HG03060 (cell line): ENCODE measurements at regions not wholly inside any gene's neighbourhood (a gene's known extent, or its start where the extent isn't known, plus 50 kb on each side); places are given as distances from the start of the nearest gene placed in this dataset.
"Not testable (repeated sequence)": the region's sequence is repeated elsewhere in the genome, so short reads cannot be mapped to it uniquely, and the experiment has no call there.

Source experiments
- ATAC-seq: cut with Tn5 transposase; IDR thresholded peaks from one replicate; pipeline ENCODE4 v1.9.1; 2021; ENCODE audit warnings: low read depth, moderate number of reproducible peaks; ENCODE audit not compliant: unreplicated experiment

DNA sequence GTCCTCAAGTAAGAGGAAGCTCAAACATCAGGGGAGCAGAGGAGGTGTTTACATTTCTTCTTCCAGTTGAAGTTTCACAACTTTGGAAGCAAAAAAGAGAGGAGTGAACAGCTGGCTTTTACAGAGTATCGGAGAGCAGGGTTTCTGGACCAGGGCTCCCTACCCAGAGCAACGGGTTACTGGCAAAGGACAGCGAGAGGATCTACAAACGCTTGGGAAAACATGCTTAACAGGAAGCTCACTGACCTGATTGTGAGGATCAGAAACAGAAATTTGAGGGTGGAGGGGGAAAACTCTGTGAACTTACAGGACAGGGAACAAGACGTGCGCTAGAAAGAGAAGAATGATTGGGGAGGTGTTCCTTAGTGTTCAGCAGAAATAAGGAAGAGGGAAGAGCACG, 85.7 kb upstream of the TAB2 start:
- no peak for ATAC-seq

DNA sequence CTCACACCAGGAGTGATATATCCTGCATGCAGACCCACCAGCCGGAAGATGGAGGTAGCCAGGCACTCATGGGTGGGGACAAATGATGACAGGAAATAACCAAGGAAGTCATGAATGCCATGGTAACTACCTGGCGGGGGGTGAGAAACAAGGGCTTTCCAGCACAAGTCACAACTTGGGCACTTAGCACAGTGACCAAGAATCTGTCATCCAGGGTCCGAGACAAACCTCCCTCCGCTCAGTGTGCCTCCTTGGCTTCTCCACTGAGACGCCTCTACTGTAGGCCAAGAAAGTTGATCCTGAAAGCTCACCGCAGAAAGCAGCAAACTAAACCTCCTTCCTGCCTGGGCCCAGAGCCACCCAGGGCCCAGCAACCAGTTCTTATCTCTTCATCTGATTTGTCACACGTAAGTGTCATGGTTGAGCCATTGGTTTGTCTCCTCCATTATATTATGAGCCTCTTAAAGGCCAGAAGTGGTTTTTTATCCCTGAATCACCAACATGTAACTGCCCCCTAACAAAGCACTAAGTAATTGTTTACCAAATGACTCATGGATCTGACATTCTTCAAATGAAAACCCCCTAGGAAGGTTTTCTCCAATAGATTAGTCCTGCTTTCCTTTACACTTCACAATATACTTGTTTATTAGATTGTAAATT, 84.3 kb upstream of the TAB2 start:
- ATAC-seq = no peak

DNA sequence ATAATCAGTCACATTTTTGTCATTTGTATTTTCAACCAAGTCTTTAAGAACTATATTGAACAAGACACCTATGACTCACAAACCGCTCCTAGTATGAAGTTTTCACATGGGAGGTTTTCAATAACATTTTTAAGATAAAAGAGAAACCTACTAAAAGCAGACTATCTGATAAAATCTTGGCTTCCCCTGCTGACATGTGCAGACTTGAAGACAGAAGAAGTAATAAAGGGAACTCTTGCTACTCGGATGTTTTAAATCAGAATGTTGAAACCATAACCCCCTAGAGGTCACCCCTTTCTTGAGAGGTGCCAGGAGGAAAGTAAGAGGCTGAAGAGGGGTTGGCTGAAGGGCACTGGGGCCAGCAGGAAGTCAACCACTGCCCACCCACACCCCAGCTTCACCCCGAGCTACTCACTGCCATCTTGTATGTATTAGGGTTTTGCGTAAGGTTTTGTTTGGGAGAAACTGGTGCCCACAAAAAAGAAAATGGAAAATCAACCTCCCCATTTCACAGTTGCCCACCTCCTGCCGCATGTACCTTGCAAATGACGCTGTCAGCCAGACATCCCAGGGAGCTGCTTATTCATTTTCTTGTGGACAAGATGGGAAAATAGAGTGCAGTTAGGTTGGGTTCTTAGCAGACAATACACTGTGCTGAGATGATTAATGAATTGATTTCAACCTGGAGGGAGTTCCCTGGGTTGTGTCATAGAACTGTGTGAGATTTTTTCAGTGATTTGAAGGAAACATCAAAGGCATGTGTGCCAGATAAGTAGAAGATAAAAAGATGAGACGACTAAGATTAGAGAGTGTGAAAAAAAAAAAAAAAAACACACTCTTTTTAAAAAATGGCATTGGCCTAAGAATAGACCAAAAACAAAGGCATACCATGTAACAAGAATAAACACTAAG, 83.2 kb upstream of the TAB2 start:
- ATAC-seq = no peak

GRCh38 chr6:149235130-149235561, 82.4 kb upstream of the TAB2 start:
- ATAC-seq = peak; percentile 80

DNA sequence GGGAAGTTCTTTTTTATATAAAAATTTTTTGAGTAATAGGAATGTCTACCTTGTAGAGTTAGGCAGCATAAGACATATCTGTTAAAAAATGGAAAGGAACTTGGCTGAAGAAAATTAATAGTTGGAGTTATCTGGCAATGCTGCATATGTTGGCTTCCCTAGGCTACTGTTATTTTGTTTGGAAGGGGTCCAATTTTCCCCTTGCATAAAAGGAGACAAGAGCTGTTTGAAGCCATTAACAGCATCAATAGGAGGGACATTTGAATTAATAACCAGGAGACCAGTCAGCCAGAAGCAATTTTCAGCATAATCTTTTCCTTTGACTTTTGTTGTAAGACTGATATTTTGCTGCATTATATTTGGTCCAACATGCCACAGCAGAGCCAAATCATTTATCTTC, 80.9 kb upstream of the TAB2 start:
- ATAC-seq = no peak

DNA sequence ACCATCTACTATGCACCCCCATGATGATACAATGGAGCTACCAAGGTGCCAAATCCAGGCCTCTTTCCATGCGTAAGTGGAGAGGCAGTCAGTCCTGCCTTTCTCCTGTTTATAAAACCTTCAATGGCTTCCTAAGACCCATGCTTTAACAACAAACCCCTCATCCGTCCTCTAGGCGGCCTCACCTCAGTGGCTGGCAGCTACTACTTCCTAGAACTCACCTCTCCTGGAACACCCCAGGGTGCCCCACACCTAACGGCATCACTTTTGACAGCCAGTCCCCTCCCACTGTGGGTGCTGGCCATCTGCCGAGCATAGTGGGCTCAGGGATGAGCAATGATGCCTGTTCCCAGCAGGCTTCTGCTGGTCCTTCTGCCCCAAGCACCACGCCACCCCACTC, 80.0 kb upstream of the TAB2 start:
- ATAC-seq = no peak

- ATAC-seq = no peak
These were observed 77.8 kb upstream of the TAB2 start for GRCh38 chr6:149239573-149240209.

DNA sequence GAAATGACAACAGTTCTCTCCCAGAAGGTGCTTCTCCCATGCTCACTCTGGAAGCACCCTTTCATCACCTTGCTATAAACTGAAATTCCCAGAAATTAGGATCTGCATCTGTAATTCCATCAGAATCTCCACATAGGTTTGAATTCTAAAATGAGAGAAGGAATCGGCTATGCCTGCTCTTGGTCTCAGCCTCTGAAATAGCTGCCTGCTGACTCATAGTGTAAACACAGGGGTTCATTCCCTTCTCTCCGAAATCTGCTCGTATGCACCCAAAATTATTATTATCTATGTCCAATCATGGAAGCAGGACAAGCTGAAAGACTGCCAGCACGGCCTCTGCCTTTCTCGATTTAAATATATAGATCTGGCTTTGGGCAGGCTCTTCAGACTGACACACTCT, 74.6 kb upstream of the TAB2 start:
- no peak for ATAC-seq

GRCh38 chr6:149244105-149244504, 73.4 kb upstream of the TAB2 start:
- no peak for ATAC-seq

DNA sequence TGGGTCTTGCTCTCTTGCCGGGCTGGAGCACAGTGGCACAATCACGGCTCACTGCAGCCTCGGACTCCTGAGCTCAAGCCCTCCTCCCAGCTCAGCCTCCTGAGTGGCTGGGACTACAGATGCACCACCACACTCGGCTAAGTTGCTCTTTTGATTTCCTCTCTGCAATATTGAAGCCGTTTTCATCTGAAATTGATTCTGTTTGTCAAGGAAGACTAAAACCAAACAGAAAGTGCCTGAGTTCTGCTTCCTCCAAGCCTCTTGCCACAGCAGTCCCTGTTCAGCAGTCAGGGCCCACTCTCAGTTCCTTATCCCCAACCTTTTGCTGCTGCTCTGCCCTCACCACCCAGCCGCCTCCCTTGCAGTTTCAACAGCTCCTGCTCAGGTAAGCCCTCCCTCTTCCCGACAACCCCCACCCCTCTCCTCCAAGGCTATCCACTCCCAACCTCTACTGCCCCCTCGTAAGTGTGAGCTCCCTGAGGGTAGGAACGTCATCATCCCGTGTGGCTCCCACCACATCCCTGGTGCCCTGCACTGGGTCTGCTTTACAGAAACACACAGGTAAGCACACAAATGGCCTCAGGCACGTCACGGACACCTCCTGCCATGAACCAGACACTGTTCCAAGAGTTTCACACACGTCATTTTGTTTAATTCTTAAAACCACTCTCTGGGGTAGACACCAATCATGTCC, 70.7 kb upstream of the TAB2 start:
- ATAC-seq = peak; percentile 83

- ATAC-seq = no peak
These were observed 70.1 kb upstream of the TAB2 start for GRCh38 chr6:149247385-149247763.

- ATAC-seq = not testable (repeated sequence)
These were observed 69.2 kb upstream of the TAB2 start for GRCh38 chr6:149248263-149248662.

DNA sequence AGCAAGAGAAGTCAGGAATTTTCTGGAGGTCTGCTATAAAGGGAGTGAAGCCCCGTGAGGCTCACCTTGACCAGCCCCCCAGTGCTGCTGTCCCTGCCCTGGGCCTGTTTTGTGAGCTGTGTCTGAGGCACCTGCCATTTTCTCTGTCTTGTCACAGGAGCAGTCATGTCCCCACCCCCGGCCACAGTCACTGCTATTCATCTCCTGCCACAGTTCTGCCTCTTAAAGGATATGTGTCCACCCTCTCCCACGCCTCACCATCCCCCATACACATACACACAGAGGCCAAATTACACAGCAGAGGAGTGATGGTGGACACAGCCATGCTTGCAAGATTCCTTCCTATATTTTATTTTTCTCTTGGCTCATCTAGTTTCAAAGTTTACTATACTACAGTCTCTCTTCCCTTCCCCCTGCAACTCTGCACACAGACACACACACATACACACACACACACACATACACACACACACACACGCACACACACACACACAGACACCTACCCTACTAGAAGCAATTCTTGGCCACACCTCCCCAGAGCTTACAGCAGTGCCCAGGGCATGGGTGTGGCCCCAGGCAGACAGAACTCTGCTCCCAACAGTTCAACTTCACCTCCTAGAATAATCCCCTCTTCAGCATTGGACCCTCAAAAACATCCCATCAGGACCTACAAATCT, 68.7 kb upstream of the TAB2 start:
- ATAC-seq = no peak

GRCh38 chr6:149249370-149250357, 67.8 kb upstream of the TAB2 start:
- no peak for ATAC-seq

- ATAC-seq = no peak
These were observed 66.6 kb upstream of the TAB2 start for GRCh38 chr6:149250951-149251350.

DNA sequence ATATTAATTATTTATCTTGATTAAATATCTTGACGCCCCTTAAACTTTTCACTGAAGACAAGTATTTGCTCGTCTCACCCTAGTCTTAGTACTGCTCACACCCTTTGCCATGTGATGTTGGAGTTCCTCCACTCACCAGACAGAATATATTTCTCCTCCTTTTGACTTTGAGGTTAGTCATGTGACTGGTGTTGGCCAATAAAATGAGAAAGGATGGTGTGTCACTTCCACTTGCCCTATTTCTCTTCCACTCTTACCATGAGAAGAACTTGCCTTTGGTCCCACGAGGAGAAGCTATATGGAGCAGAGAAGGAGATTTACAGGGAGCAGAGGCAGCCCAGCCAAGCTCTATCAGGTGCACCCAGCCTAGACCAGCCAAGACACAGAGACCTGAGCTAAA, 64.9 kb upstream of the TAB2 start:
- ATAC-seq = no peak

DNA sequence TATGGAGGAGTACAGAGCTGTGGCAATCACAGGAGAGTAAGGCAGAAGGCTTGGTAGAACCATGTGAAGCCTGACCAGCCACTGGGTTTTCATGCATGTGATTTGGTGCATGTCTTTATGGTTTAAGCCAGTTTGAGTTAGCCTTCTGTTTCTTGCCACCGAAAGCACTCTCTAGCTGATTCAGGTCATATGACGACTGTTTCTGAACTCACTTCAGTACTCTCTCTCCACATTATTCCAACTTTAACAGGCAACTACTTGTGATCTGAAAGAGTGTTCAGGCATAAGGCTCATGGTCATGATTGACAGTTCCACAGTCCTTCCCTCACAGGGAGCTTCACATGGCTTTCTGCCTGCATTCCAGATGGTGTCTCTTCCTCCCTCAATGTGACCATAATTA, 63.3 kb upstream of the TAB2 start:
- no peak for ATAC-seq

- ATAC-seq = no peak
These were observed 57.8 kb upstream of the TAB2 start for GRCh38 chr6:149259753-149260152.

DNA sequence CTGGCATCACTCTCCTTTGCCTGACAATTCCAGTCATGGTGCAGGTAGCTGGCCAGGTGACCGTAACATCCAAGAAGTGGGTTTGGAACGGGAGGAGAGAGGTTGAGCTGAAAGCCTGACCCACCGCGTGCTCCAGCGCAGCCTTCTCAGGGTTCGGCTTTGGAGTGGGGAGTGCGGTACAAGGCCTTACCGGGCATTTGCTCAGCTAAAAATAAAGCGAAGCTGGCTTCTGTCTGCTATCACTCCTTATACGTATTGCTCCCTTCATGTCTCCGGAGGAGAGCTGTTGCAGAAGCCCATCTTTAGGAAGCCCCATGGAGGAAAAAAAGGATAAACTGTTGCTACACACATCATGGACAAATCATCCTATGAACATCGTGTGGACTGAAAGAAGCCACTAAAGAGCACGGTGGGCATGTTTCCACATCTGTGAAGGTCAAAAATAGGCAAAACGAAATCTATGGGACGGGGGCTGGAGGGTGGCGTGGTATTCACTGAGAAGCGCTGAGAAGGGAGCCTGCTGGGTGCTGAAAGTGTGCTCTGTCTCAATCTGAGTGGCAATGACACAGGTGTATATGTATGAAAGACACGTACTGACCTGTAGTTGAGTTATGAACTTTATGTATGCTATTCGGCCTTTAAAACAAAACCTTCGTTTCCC, 57.2 kb upstream of the TAB2 start:
- no peak for ATAC-seq
